ENCODE measurements at regions not wholly inside any gene's neighbourhood (a gene's known extent, or its start where the extent isn't known, plus 50 kb on each side); places are given as distances from the start of the nearest gene placed in this dataset.

- no peak for TF ChIP-seq RAD21 (IDR thresholded peaks at IDR 0.05; ENCODE audit: low read depth)
- no peak for TF ChIP-seq EGR1 (IDR thresholded peaks at IDR 0.05)
- TF ChIP-seq USF1 (IDR thresholded peaks at IDR 0.05): no peak
- no peak for TF ChIP-seq TAF1 (IDR thresholded peaks at IDR 0.05; ENCODE audit: low read depth)
- TF ChIP-seq TEAD4 (IDR thresholded peaks at IDR 0.05): no peak
- no peak for TF ChIP-seq TCF12 (IDR thresholded peaks at IDR 0.05; ENCODE audit: low read depth)
- no peak for TF ChIP-seq NFIC (IDR thresholded peaks at IDR 0.05)
- no peak for TF ChIP-seq CREB1 (IDR thresholded peaks at IDR 0.05; ENCODE audit: low read depth)
Measured at GRCh38 chr2:196449083-196449482, 190.4 kb upstream of the CCDC150 start.

GRCh38 chr2:196452758-196453157 is 186.8 kb upstream of the CCDC150 start:
- TF ChIP-seq CEBPB (IDR thresholded peaks at IDR 0.05) (no peak), TCF12 (IDR thresholded peaks at IDR 0.05; ENCODE audit: low read depth) (no peak), EGR1 (IDR thresholded peaks at IDR 0.05) (no peak), TAF1 (IDR thresholded peaks at IDR 0.05; ENCODE audit: low read depth) (no peak), RAD21 (IDR thresholded peaks at IDR 0.05; ENCODE audit: low read depth) (no peak), USF1 (IDR thresholded peaks at IDR 0.05) (no peak), EP300 (IDR thresholded peaks at IDR 0.05; ENCODE audit: borderline replicate concordance) (no peak), FOXM1 (IDR thresholded peaks at IDR 0.05; ENCODE audit: borderline replicate concordance, low read depth) (no peak)
- TF ChIP-seq, protein P1, sequence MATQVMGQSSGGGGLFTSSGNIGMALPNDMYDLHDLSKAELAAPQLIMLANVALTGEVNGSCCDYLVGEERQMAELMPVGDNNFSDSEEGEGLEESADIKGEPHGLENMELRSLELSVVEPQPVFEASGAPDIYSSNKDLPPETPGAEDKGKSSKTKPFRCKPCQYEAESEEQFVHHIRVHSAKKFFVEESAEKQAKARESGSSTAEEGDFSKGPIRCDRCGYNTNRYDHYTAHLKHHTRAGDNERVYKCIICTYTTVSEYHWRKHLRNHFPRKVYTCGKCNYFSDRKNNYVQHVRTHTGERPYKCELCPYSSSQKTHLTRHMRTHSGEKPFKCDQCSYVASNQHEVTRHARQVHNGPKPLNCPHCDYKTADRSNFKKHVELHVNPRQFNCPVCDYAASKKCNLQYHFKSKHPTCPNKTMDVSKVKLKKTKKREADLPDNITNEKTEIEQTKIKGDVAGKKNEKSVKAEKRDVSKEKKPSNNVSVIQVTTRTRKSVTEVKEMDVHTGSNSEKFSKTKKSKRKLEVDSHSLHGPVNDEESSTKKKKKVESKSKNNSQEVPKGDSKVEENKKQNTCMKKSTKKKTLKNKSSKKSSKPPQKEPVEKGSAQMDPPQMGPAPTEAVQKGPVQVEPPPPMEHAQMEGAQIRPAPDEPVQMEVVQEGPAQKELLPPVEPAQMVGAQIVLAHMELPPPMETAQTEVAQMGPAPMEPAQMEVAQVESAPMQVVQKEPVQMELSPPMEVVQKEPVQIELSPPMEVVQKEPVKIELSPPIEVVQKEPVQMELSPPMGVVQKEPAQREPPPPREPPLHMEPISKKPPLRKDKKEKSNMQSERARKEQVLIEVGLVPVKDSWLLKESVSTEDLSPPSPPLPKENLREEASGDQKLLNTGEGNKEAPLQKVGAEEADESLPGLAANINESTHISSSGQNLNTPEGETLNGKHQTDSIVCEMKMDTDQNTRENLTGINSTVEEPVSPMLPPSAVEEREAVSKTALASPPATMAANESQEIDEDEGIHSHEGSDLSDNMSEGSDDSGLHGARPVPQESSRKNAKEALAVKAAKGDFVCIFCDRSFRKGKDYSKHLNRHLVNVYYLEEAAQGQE (IDR thresholded peaks at IDR 0.05; ENCODE audit: low read depth): no peak

- TF ChIP-seq RAD21 (IDR thresholded peaks at IDR 0.05; ENCODE audit: low read depth) (peak; percentile 78), TEAD4 (IDR thresholded peaks at IDR 0.05) (no peak)
Measured at GRCh38 chr2:196453613-196454047, 185.9 kb upstream of the CCDC150 start.

GRCh38 chr2:196454492-196454891 is 185.0 kb upstream of the CCDC150 start:
- TF ChIP-seq, protein P1 (IDR thresholded peaks at IDR 0.05; ENCODE audit: low read depth): no peak
- TF ChIP-seq CREB1 (IDR thresholded peaks at IDR 0.05; ENCODE audit: low read depth) (no peak), NFIC (IDR thresholded peaks at IDR 0.05) (no peak), TAF1 (IDR thresholded peaks at IDR 0.05; ENCODE audit: low read depth) (no peak), CEBPB (IDR thresholded peaks at IDR 0.05) (no peak), ZBTB7A (IDR thresholded peaks at IDR 0.05; ENCODE audit: low read depth) (no peak), RAD21 (IDR thresholded peaks at IDR 0.05; ENCODE audit: low read depth) (no peak), EP300 (IDR thresholded peaks at IDR 0.05; ENCODE audit: borderline replicate concordance) (no peak), MAX (IDR thresholded peaks at IDR 0.05) (no peak), TCF12 (IDR thresholded peaks at IDR 0.05; ENCODE audit: low read depth) (no peak)

- TF ChIP-seq TAF1 (IDR thresholded peaks at IDR 0.05; ENCODE audit: low read depth) (no peak), EGR1 (IDR thresholded peaks at IDR 0.05) (no peak), MAX (IDR thresholded peaks at IDR 0.05) (no peak), FOXM1 (IDR thresholded peaks at IDR 0.05; ENCODE audit: borderline replicate concordance, low read depth) (no peak), EP300 (IDR thresholded peaks at IDR 0.05; ENCODE audit: borderline replicate concordance) (no peak), RAD21 (IDR thresholded peaks at IDR 0.05; ENCODE audit: low read depth) (no peak), USF1 (IDR thresholded peaks at IDR 0.05) (no peak), TCF12 (IDR thresholded peaks at IDR 0.05; ENCODE audit: low read depth) (no peak), YY1 (IDR thresholded peaks at IDR 0.05; ENCODE audit: low read depth) (no peak), TEAD4 (IDR thresholded peaks at IDR 0.05) (no peak), CEBPB (IDR thresholded peaks at IDR 0.05) (no peak), NFIC (IDR thresholded peaks at IDR 0.05) (no peak), ZBTB7A (IDR thresholded peaks at IDR 0.05; ENCODE audit: low read depth) (no peak), CREB1 (IDR thresholded peaks at IDR 0.05; ENCODE audit: low read depth) (no peak)
- TF ChIP-seq, protein P1 (IDR thresholded peaks at IDR 0.05; ENCODE audit: low read depth): no peak
Measured at GRCh38 chr2:196459539-196459938, 180.0 kb upstream of the CCDC150 start.
